ENCODE measurements at regions not wholly inside any gene's neighbourhood (a gene's known extent, or its start where the extent isn't known, plus 50 kb on each side); places are given as distances from the start of the nearest gene placed in this dataset.

DNA sequence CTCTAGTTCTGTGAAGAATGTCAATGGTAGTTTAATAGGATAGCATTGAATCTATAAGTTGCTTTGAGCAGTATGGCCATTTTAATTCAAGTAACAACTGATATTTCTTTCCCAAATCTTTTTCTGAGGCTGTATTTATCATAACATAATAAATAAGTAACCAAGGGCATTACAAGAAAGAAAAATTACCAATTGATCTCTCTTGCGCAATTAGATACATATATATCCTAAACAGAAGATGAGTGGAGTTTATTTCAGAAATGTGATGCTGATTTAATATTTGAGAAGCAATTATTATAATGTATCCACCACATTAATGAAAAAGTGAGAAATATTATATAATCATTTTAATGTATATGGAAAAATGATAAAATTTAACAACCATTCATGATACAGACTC lies 802.5 kb upstream of the AGA start:
- TF ChIP-seq, protein P1, sequence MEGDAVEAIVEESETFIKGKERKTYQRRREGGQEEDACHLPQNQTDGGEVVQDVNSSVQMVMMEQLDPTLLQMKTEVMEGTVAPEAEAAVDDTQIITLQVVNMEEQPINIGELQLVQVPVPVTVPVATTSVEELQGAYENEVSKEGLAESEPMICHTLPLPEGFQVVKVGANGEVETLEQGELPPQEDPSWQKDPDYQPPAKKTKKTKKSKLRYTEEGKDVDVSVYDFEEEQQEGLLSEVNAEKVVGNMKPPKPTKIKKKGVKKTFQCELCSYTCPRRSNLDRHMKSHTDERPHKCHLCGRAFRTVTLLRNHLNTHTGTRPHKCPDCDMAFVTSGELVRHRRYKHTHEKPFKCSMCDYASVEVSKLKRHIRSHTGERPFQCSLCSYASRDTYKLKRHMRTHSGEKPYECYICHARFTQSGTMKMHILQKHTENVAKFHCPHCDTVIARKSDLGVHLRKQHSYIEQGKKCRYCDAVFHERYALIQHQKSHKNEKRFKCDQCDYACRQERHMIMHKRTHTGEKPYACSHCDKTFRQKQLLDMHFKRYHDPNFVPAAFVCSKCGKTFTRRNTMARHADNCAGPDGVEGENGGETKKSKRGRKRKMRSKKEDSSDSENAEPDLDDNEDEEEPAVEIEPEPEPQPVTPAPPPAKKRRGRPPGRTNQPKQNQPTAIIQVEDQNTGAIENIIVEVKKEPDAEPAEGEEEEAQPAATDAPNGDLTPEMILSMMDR (IDR thresholded peaks at IDR 0.05) = no peak
- no peak for TF ChIP-seq POLR2A (IDR thresholded peaks at IDR 0.05)
